ENCODE measurements at regions not wholly inside any gene's neighbourhood (a gene's known extent, or its start where the extent isn't known, plus 50 kb on each side); places are given as distances from the start of the nearest gene placed in this dataset.

GRCh38 chr2:125573432-125573831 lies 1082.5 kb upstream of the GYPC start:
- TF ChIP-seq CTCF (IDR thresholded peaks at IDR 0.05; ENCODE audit: borderline replicate concordance, insufficient read depth, low read depth, low read length): no peak
- H3K4me3 ChIP-seq (ENCODE audit: low read depth, low read length): no peak overlapping the region

DNA sequence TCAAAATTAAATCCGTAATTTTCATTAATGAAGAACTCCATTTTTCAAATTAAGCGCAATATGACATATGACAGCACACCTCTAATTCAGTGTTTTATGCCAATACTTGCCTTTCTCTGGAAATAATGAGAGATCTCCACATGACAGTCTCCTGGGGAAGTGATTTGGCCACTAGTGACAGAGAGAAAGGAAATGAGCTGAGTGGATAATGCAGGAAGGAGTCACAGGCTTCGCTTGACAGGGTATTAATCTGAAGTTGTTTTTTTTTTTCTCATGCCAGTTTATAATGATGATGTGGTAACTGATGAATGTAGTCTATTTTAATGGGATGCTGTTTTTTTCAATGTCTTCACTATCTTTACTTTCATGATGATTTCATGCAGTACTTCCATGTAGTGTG lies 1079.4 kb upstream of the GYPC start:
- TF ChIP-seq CTCF (IDR thresholded peaks at IDR 0.05; ENCODE audit: borderline replicate concordance, insufficient read depth, low read depth, low read length): no peak
- H3K4me3 ChIP-seq (ENCODE audit: low read depth, low read length): no peak overlapping the region

DNA sequence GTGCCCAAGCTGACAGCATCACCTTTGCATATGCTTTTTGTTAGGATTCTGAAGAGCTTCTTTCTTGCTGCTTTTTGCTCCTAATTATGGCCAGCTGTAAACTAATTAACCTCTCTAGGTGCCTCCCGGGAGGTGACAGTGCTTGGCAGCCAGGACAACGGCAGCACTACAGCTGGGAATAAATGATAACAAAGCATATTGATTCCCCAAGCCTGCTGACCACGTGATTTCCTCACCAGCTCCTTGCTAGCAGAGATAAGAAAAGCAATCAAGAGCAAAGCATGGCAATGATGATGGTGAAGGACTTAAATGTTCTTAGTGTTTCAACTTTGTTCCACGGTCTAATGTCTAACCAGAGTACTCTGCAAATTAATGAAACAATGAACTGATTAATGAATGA lies 1074.4 kb upstream of the GYPC start:
- no peak for TF ChIP-seq CTCF (IDR thresholded peaks at IDR 0.05; ENCODE audit: borderline replicate concordance, insufficient read depth, low read depth, low read length)
- no peak overlapping the region for H3K4me3 ChIP-seq (ENCODE audit: low read depth, low read length)

GRCh38 chr2:125582516-125582915 lies 1073.4 kb upstream of the GYPC start:
- H3K4me3 ChIP-seq (ENCODE audit: low read depth, low read length): no peak overlapping the region
- TF ChIP-seq CTCF (IDR thresholded peaks at IDR 0.05; ENCODE audit: borderline replicate concordance, insufficient read depth, low read depth, low read length): no peak

DNA sequence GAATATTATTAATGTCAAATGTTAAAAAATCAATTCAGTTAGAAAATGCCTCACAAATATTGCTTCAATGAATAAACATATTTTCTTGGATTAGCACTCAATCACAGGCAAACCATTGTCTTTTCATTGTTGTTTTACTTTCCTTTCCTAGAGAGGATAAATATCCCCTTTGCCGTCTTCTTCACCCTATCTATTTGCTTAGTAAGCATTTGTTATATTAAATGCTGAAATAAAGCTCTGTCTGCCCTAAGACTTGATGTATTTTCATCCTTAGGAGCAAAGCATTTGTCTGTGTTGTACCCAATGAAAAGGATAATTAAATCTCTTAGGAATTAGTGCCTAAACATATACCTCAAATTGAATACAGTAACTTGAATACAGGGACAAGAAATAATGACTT lies 1071.2 kb upstream of the GYPC start:
- no peak for TF ChIP-seq CTCF (IDR thresholded peaks at IDR 0.05; ENCODE audit: borderline replicate concordance, insufficient read depth, low read depth, low read length)
- H3K4me3 ChIP-seq (ENCODE audit: low read depth, low read length): no peak overlapping the region

DNA sequence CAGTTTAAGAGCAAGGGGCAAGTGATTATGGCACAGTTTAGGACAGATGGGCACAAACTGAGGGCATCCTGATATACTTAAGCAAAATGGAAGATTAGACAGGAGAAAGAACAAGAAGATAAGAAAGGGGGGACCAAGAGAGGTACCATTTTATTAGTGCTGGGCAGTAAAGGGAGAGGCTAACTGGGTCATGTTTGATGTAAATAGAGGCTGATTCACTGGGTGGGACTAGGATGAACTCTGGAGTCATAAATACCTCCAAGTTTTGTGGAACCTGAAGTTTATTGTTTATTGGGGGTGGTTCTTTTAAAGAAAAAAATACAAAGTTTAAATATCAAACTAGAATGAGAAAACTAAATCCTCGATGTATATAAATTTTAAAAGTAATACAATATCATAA lies 1067.2 kb upstream of the GYPC start:
- no peak for TF ChIP-seq CTCF (IDR thresholded peaks at IDR 0.05; ENCODE audit: borderline replicate concordance, insufficient read depth, low read depth, low read length)
- H3K4me3 ChIP-seq (ENCODE audit: low read depth, low read length): no peak overlapping the region

DNA sequence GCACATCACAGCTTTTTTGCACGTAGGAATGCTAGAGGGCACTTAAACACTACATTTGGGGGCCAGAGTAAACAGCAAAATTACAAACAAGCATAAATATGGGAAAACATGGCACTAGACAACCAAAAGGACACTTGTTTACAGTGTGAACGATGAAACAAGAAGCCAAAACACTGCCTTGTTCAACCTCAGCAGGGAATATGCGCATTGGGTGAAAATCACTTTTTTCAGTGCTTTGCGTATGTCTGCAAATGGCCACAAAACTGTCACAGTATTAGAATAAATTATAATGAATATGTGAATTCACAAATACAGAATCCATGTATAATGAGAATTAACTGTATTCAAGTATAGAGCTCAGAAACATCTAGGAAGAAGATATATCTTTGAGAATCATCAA lies 1064.0 kb upstream of the GYPC start:
- TF ChIP-seq CTCF (IDR thresholded peaks at IDR 0.05; ENCODE audit: borderline replicate concordance, insufficient read depth, low read depth, low read length): no peak
- no peak overlapping the region for H3K4me3 ChIP-seq (ENCODE audit: low read depth, low read length)
